PC-3 (cell line): ENCODE measurements at regions not wholly inside any gene's neighbourhood (a gene's known extent, or its start where the extent isn't known, plus 50 kb on each side); places are given as distances from the start of the nearest gene placed in this dataset.
A peak's percentile ranks its signal among the peaks of the same experiment; 100 is the strongest.
"Not testable (repeated sequence)": the region's sequence is repeated elsewhere in the genome, so short reads cannot be mapped to it uniquely, and the experiment has no call there.

Experiments
- ATAC-seq: fragments of 200-7000 bp; cut with Tn5 transposase; 2 replicates; pipeline ENCODE4 v1.9.1; 2020; ENCODE audit warnings: mild to moderate bottlenecking, moderate library complexity
- BruUV-seq: library from RNA; stranded (reverse); fragments of 400-500 nt; replicated peaks from 2 replicates; lab custom pipeline; 2021; lab: Mats Ljungman, UMichigan
- CTCF ChIA-PET: fragments of 300-600 bp; sonication (Branson Sonifier 250); formaldehyde crosslinking; loops from one replicate; lab custom pipeline; 2022; ENCODE audit warnings: antibody characterized with exemption; lab: Charles Lee
- POLR2A ChIA-PET: fragments of 300-600 bp; sonication (Branson Sonifier 250); formaldehyde crosslinking; loops from one replicate; lab custom pipeline; 2022; ENCODE audit warnings: antibody characterized with exemption; ENCODE audit not compliant: unreplicated experiment; lab: Charles Lee
- DNase-seq: peaks from one replicate; pipeline ENCODE4 v3.0.0-alpha.2; 2015
- H2AFZ ChIP-seq: fragments of 300-600 bp; sonication (generic); 2 replicates; pipeline ENCODE4 v1.6.0; 2016; ENCODE audit warnings: antibody characterized with exemption, low read length
- H3F3A ChIP-seq: fragments of 300-600 bp; sonication (generic); one replicate; pipeline ENCODE4 v1.6.0; 2017; ENCODE audit warnings: antibody characterized with exemption, low read length, control low read depth, mild to moderate bottlenecking; ENCODE audit not compliant: unreplicated experiment
- H3K27ac ChIP-seq: fragments of 300-600 bp; sonication (generic); 2 replicates; pipeline ENCODE4 v1.5.1; 2016; ENCODE audit warnings: mild to moderate bottlenecking, low read length
- H3K27me3 ChIP-seq: fragments of 300-600 bp; sonication (generic); 2 replicates; pipeline ENCODE4 v1.6.1; 2016; ENCODE audit warnings: low read length, mixed read lengths
- H3K36me3 ChIP-seq: fragments of 300-600 bp; sonication (generic); 2 replicates; pipeline ENCODE4 v1.6.1; 2016; ENCODE audit warnings: low read depth, mixed run types, low read length, mixed read lengths
- H3K4me1 ChIP-seq: fragments of 300-600 bp; sonication (generic); 2 replicates; pipeline ENCODE4 v1.5.1; 2016; ENCODE audit warnings: low read length; ENCODE audit not compliant: insufficient read depth
- H3K4me2 ChIP-seq: fragments of 300-600 bp; sonication (generic); 2 replicates; pipeline ENCODE4 v1.6.0; 2016; ENCODE audit warnings: low read length
- H3K4me3 ChIP-seq: fragments of 300-600 bp; sonication (generic); 2 replicates; pipeline ENCODE4 v1.5.1; 2016; ENCODE audit warnings: mild to moderate bottlenecking, low read length, mixed read lengths
- H3K79me2 ChIP-seq: fragments of 300-600 bp; sonication (generic); 2 replicates; pipeline ENCODE4 v1.6.1; 2017; ENCODE audit warnings: low read length, mixed read lengths
- H3K9ac ChIP-seq: fragments of 300-600 bp; sonication (generic); 2 replicates; pipeline ENCODE4 v1.6.0; 2016; ENCODE audit warnings: mild to moderate bottlenecking, low read length
- H3K9me2 ChIP-seq: fragments of 300-600 bp; sonication (generic); replicated peaks from 2 replicates; pipeline ENCODE4 v1.6.1; 2016; ENCODE audit warnings: mixed run types, low read length, mixed read lengths
- H3K9me3 ChIP-seq: fragments of 300-600 bp; sonication (generic); 2 replicates; pipeline ENCODE4 v1.6.1; 2016; ENCODE audit warnings: low read length, mixed read lengths
- H4K20me1 ChIP-seq: fragments of 300-600 bp; sonication (generic); 2 replicates; pipeline ENCODE4 v1.6.1; 2016; ENCODE audit warnings: low read length, mixed read lengths
- EZH2 ChIP-seq: fragments of 300-600 bp; sonication (generic); IDR thresholded peaks from one replicate; pipeline ENCODE4 v1.6.1; 2017; ENCODE audit warnings: antibody characterized with exemption, mild to moderate bottlenecking, low read length; ENCODE audit not compliant: unreplicated experiment
- EZH2phosphoT487 ChIP-seq: fragments of 300-600 bp; sonication (generic); IDR thresholded peaks from 2 replicates; pipeline ENCODE4 v1.6.1; 2018; ENCODE audit warnings: mild to moderate bottlenecking, antibody characterized with exemption, low read length, borderline replicate concordance
- intact Hi-C: fragments of 100-400 bp; cut with micrococcal nuclease; formaldehyde crosslinking; loops from 2 replicates; pipeline ENCODE4 v1.9.0; 2023
- TF ChIP-seq, protein P1 (sequence below): fragments of 300-600 bp; sonication (generic); conservative IDR thresholded peaks from 2 replicates; pipeline ENCODE4 v1.5.1; 2017; ENCODE audit warnings: antibody characterized with exemption, low read depth, mild to moderate bottlenecking, low read length

DNA sequence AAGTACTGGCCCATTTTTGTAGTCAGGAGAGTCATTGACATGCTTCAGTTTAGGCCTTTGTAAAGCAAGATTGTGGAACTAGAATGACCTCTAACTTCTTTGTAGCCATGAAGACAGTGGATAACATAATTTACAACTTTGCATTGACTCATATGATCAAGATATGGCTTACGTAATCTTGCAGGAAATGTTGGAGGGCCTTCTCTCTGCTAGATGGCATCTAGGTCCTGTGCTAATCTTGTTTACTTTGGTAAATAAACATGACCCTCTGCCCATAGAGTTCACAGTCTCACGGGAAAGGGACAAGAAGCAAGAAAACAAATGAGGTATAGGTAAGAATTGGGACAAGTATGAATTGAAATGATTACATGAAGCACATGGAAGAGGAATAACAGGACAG is 355.2 kb upstream of the ARID1B start:
- Histone ChIP-seq H3K9me3 (no peaks in the 10 kb centered on the region), H3F3A (no peaks in the 10 kb centered on the region), H3K79me2 (no peaks in the 10 kb centered on the region), H2AFZ (no peak overlapping the region), H3K9me2 (no peaks in the 10 kb centered on the region), H3K36me3 (no peaks in the 10 kb centered on the region), H3K27ac (peak overlapping the region; percentile 85), H3K4me1 (peaks cover 21% of the 10 kb centered on the region), H3K27me3 (no peaks in the 10 kb centered on the region), H3K9ac (peak overlapping the region; percentile 59; the same call in 1 of the 2 replicates), H3K4me2 (no peak overlapping the region), H3K4me3 (no peak overlapping the region), H4K20me1 (no peaks in the 10 kb centered on the region)
- BruUV-seq: no TSS peak
- peak; percentile 59 for DNase-seq
- CTCF ChIA-PET: no interaction called here
- no peak for TF ChIP-seq EZH2phosphoT487
- TF ChIP-seq EZH2: no peak
- TF ChIP-seq, protein P1, sequence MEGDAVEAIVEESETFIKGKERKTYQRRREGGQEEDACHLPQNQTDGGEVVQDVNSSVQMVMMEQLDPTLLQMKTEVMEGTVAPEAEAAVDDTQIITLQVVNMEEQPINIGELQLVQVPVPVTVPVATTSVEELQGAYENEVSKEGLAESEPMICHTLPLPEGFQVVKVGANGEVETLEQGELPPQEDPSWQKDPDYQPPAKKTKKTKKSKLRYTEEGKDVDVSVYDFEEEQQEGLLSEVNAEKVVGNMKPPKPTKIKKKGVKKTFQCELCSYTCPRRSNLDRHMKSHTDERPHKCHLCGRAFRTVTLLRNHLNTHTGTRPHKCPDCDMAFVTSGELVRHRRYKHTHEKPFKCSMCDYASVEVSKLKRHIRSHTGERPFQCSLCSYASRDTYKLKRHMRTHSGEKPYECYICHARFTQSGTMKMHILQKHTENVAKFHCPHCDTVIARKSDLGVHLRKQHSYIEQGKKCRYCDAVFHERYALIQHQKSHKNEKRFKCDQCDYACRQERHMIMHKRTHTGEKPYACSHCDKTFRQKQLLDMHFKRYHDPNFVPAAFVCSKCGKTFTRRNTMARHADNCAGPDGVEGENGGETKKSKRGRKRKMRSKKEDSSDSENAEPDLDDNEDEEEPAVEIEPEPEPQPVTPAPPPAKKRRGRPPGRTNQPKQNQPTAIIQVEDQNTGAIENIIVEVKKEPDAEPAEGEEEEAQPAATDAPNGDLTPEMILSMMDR: no peak
- POLR2A ChIA-PET: no interaction called here
- intact Hi-C loops: no loop called here
- ATAC-seq: peak; percentile 35; the same call in 1 of the 2 replicates

DNA sequence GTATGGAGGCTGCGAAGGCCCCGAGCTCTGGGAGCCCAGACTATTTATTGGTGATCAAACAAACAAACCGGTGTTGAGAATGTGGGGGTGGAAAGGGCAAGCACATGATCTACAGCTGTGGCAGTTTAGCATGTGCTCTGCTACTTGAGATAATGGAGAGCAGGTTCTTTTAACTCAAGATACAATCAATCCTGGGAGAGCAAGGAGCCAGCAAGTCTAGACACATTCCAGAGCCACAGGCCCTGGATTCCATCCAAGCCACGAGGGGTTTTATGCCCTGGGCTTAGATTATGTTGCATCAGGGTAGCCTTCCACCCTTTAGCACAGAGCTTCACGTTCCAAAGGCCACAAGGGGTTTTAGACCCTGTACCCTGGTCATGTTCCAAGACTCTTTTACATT is 355.9 kb upstream of the ARID1B start:
- H3K4me2 ChIP-seq, H4K20me1 ChIP-seq, ATAC-seq, DNase-seq, H3K4me3 ChIP-seq, CTCF ChIA-PET, H2AFZ ChIP-seq, H3K9me2 ChIP-seq, POLR2A ChIA-PET, BruUV-seq, H3K79me2 ChIP-seq, H3K36me3 ChIP-seq, H3K27me3 ChIP-seq, intact Hi-C loops, H3K9me3 ChIP-seq, H3F3A ChIP-seq: not testable (repeated sequence)
- H3K4me1 ChIP-seq: peaks cover 17% of the 10 kb centered on the region; the same call in 1 of the 2 replicates
- peak overlapping the region; percentile 71 for H3K27ac ChIP-seq
- peak overlapping the region; percentile 19; the same call in 1 of the 2 replicates for H3K9ac ChIP-seq

DNA sequence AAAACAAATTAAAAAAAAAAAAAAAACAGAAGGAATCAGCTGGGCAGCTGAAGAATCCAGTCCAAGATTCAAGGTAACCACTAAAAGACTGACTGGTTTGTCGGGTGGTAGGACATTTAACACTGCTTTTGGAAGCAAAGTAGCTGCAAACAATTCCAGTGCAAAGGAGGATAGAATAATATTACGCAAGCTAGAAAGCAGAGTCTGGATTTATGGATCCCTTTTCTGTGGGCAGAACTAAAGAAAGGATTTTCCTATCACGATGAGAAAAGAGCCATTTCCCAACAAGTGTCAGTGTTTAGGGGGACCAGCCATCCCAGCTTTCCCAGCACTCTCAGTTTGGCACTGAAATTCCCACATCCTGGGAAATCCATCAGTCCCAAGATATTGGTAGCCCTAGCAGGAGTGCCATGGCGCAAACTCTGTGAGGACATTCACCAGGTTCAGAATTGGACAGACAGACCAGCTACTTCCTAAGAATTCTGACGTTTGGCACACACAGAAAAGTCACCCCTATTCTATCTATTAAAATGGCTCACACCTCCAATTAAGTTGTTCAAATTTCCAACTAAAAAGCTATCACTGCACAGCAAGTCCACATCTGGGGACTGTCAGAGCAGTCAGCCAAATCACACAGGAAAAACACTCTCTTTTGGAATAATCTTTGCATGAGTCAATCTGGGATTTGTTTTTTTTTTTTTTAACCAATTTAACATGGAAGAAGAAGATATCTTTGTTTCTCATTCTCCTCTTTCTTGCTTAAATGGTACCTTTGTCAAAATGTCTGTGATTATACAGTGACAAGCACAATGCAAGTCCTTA is 356.8 kb upstream of the ARID1B start:
- H3K9me2 ChIP-seq: no peaks in the 10 kb centered on the region
- H3K4me3 ChIP-seq: no peak overlapping the region
- no peaks in the 10 kb centered on the region for H3K27me3 ChIP-seq
- H2AFZ ChIP-seq: no peak overlapping the region
- peaks cover 17% of the 10 kb centered on the region; the same call in 1 of the 2 replicates for H3K4me1 ChIP-seq
- no peaks in the 10 kb centered on the region for H3K79me2 ChIP-seq
- H3K36me3 ChIP-seq: no peaks in the 10 kb centered on the region
- H3K4me2 ChIP-seq: no peak overlapping the region
- H3F3A ChIP-seq: no peaks in the 10 kb centered on the region
- no peak overlapping the region for H3K27ac ChIP-seq
- CTCF ChIA-PET: no interaction called here
- H3K9me3 ChIP-seq: no peaks in the 10 kb centered on the region
- BruUV-seq: no TSS peak
- ATAC-seq: no peak
- DNase-seq: no peak
- no peaks in the 10 kb centered on the region for H4K20me1 ChIP-seq
- intact Hi-C loops: no loop called here
- TF ChIP-seq EZH2: no peak
- no peak for TF ChIP-seq EZH2phosphoT487
- TF ChIP-seq, protein P1: no peak
- H3K9ac ChIP-seq: no peak overlapping the region
- POLR2A ChIA-PET: interaction anchor here (0.6 kb wide), 1 partner anchor 25 kb away, joined by 9 read pairs; no protein-coding TSS in a partner anchor
